ENCODE measurements at regions not wholly inside any gene's neighbourhood (a gene's known extent, or its start where the extent isn't known, plus 50 kb on each side); places are given as distances from the start of the nearest gene placed in this dataset.

DNA sequence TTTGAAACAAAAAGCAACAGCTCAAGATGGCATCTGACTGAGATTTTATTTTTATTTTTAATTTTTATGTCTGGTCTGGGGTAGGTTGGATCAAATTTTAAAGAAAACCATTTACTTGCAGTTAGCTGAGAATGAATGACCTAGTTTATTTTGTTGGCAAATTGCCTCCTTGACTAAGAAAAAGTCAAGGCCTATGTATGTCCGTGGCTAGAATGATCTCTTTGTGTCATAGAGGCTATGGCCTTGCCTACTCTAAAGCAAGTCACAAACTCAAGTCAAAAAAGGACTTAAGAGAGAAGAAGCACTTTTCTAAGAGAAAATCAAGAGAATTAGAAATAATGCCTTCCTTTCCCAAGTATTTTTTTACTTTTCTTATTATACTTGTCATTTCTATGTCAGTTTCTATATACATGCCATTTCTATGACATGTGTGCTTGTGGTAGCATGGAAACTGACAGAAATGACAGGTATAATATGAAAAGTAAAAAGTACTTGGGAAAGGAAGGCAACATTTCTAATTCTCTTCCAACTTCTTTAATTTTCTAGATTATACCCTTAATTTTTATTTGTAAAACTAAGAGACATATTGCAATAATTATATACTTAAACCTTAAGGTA is 136.7 kb downstream of the CENPF start:
- TF ChIP-seq REST (IDR thresholded peaks at IDR 0.05; ENCODE audit: low read depth) (no peak), TAF1 (IDR thresholded peaks at IDR 0.05; ENCODE audit: low read depth) (no peak), CEBPB (IDR thresholded peaks at IDR 0.05) (no peak), TCF12 (IDR thresholded peaks at IDR 0.05; ENCODE audit: low read depth) (no peak), NFIC (IDR thresholded peaks at IDR 0.05) (no peak), FOXM1 (IDR thresholded peaks at IDR 0.05; ENCODE audit: borderline replicate concordance, low read depth) (no peak), EGR1 (IDR thresholded peaks at IDR 0.05) (no peak), RAD21 (IDR thresholded peaks at IDR 0.05; ENCODE audit: low read depth) (no peak), YY1 (IDR thresholded peaks at IDR 0.05; ENCODE audit: low read depth) (no peak), CREB1 (IDR thresholded peaks at IDR 0.05; ENCODE audit: low read depth) (no peak), TEAD4 (IDR thresholded peaks at IDR 0.05) (no peak), EP300 (IDR thresholded peaks at IDR 0.05; ENCODE audit: borderline replicate concordance) (no peak)
- TF ChIP-seq, protein P1, sequence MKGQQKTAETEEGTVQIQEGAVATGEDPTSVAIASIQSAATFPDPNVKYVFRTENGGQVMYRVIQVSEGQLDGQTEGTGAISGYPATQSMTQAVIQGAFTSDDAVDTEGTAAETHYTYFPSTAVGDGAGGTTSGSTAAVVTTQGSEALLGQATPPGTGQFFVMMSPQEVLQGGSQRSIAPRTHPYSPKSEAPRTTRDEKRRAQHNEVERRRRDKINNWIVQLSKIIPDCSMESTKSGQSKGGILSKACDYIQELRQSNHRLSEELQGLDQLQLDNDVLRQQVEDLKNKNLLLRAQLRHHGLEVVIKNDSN (IDR thresholded peaks at IDR 0.05) = no peak

DNA sequence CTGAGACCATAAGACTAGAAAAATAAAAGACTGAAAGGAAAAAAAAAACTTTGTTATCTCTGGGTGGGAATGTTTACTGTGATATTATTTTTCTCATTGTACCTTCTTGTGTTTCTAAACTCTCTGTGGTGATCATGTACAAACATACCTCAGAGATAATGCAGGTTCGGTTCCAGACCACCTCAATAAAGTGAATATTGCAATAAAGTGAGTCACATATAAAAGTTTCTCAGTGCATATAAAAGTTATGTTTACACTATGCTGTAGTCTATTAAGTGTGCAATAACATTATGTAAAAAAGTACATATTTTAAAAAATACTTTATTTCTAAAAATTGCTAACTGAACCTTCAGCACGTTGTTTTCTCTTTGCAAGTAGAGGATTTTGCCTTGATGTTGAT is 137.5 kb downstream of the CENPF start:
- TF ChIP-seq TEAD4 (IDR thresholded peaks at IDR 0.05) = no peak
- no peak for TF ChIP-seq RAD21 (IDR thresholded peaks at IDR 0.05; ENCODE audit: low read depth)
- TF ChIP-seq, protein P2, sequence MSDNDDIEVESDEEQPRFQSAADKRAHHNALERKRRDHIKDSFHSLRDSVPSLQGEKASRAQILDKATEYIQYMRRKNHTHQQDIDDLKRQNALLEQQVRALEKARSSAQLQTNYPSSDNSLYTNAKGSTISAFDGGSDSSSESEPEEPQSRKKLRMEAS (IDR thresholded peaks at IDR 0.05) = no peak
- TF ChIP-seq EGR1 (IDR thresholded peaks at IDR 0.05) = no peak
- no peak for TF ChIP-seq ZBTB7A (IDR thresholded peaks at IDR 0.05; ENCODE audit: low read depth)
- no peak for TF ChIP-seq CREB1 (IDR thresholded peaks at IDR 0.05; ENCODE audit: low read depth)
- TF ChIP-seq, protein P1 (IDR thresholded peaks at IDR 0.05) = no peak
- TF ChIP-seq NFIC (IDR thresholded peaks at IDR 0.05) = no peak
- no peak for TF ChIP-seq EP300 (IDR thresholded peaks at IDR 0.05; ENCODE audit: borderline replicate concordance)
- no peak for TF ChIP-seq CEBPB (IDR thresholded peaks at IDR 0.05)
- no peak for TF ChIP-seq REST (IDR thresholded peaks at IDR 0.05; ENCODE audit: low read depth)

- no peak for TF ChIP-seq TAF1 (IDR thresholded peaks at IDR 0.05; ENCODE audit: low read depth)
- TF ChIP-seq CEBPB (IDR thresholded peaks at IDR 0.05) = no peak
- TF ChIP-seq YY1 (IDR thresholded peaks at IDR 0.05; ENCODE audit: low read depth) = no peak
- TF ChIP-seq, protein P2 (IDR thresholded peaks at IDR 0.05) = no peak
- no peak for TF ChIP-seq TEAD4 (IDR thresholded peaks at IDR 0.05)
- TF ChIP-seq RAD21 (IDR thresholded peaks at IDR 0.05; ENCODE audit: low read depth) = no peak
- TF ChIP-seq FOXM1 (IDR thresholded peaks at IDR 0.05; ENCODE audit: borderline replicate concordance, low read depth) = no peak
- TF ChIP-seq EP300 (IDR thresholded peaks at IDR 0.05; ENCODE audit: borderline replicate concordance) = no peak
- TF ChIP-seq EGR1 (IDR thresholded peaks at IDR 0.05) = no peak
- no peak for TF ChIP-seq TCF12 (IDR thresholded peaks at IDR 0.05; ENCODE audit: low read depth)
- TF ChIP-seq, protein P1 (IDR thresholded peaks at IDR 0.05) = no peak
- no peak for TF ChIP-seq ZBTB7A (IDR thresholded peaks at IDR 0.05; ENCODE audit: low read depth)
- TF ChIP-seq NFIC (IDR thresholded peaks at IDR 0.05) = no peak
- no peak for TF ChIP-seq CREB1 (IDR thresholded peaks at IDR 0.05; ENCODE audit: low read depth)
- TF ChIP-seq REST (IDR thresholded peaks at IDR 0.05; ENCODE audit: low read depth) = no peak
These were observed 144.1 kb downstream of the CENPF start for GRCh38 chr1:214747050-214747635.

Measured in Ishikawa (cell line).